Brain microvascular endothelial cell (primary cell): ENCODE measurements at regions not wholly inside any gene's neighbourhood (a gene's known extent, or its start where the extent isn't known, plus 50 kb on each side); places are given as distances from the start of the nearest gene placed in this dataset.

Experiments used
- DNase-seq: peaks from one replicate; pipeline ENCODE4 v3.0.0-alpha.2; 2020
- H3K27ac ChIP-seq: fragments of 250-450 bp; sonication (Bioruptor Pico); 2 replicates; pipeline ENCODE4 v1.5.1; 2020; ENCODE audit warnings: mild to moderate bottlenecking, moderate library complexity
- H3K27me3 ChIP-seq: fragments of 250-450 bp; sonication (Bioruptor Pico); replicated peaks from 2 replicates; pipeline ENCODE4 v1.5.1; 2020; ENCODE audit warnings: mild to moderate bottlenecking
- H3K36me3 ChIP-seq: fragments of 250-450 bp; sonication (Bioruptor Pico); replicated peaks from 2 replicates; pipeline ENCODE4 v1.5.1; 2020; ENCODE audit warnings: mild to moderate bottlenecking
- H3K4me3 ChIP-seq: 2 replicates; pipeline ENCODE4 v1.5.1; 2011; ENCODE audit warnings: low read depth, mild to moderate bottlenecking, control low read depth, low read length, moderate library complexity
- CTCF ChIP-seq: IDR thresholded peaks from 2 replicates; pipeline ENCODE4 v1.5.1; 2011; ENCODE audit warnings: low read depth, mild to moderate bottlenecking, moderate library complexity, low read length, control low read depth, inconsistent platforms; ENCODE audit errors: missing control alignments
- in situ Hi-C: cut with HindIII; loops from 2 replicates; pipeline ENCODE4 v1.10.0; 2017; ENCODE audit warnings: low sequenced_read_pairs, low pct_ligation_motif_present

GRCh38 chr10:32114508-32114907 is 58.3 kb upstream of the KIF5B start:
- TF ChIP-seq CTCF: no peak
- Histone ChIP-seq H3K4me3 (no peak overlapping the region), H3K36me3 (no peaks in the 10 kb centered on the region), H3K27me3 (no peaks in the 10 kb centered on the region), H3K27ac (no peak overlapping the region)
- in situ Hi-C loops: no loop called here
- no peak for DNase-seq

DNA sequence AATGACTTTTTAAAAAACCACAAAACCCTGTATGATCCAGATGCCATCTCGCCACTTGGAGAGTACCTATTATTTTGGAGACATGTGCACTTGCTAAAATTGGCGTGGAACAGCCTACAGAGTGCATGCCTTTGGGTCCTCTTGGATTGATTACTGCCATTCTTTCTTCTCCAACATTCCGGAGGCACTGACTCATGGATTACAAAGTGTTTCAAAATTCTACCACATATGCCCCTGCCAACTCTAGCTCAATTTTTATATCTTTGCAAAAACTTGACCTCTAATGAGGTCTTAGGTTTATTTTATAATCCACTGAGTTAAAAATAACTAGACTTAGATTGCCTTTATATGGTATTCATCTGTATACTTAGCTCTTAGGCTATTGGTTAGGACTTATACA is 55.8 kb upstream of the KIF5B start:
- H3K4me3 ChIP-seq: no peak overlapping the region
- H3K27ac ChIP-seq: no peak overlapping the region
- in situ Hi-C loops: no loop called here
- peak; percentile 52 for DNase-seq
- H3K27me3 ChIP-seq: no peaks in the 10 kb centered on the region
- no peaks in the 10 kb centered on the region for H3K36me3 ChIP-seq
- TF ChIP-seq CTCF: no peak

DNA sequence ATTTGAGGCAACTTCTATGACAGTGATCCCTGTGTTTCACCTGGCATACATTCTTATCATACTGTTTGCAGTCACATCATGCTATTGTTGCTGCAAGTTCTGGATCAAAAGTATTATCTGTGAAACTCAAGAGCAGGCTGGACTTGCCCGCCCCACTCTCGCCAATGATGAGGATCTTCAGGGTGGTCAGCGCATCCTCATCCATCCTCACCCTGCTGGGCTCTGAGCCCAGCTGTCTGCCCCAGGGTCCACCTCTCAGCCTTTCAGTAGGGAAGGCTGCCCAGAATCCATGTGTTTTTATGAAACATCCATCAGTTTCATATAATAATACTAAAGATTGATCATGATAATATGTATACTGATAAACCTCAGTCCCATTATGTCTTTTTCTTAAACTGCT is 55.4 kb upstream of the KIF5B start:
- no peak overlapping the region for H3K4me3 ChIP-seq
- H3K27ac ChIP-seq: no peak overlapping the region
- no peak for DNase-seq
- in situ Hi-C loops: no loop called here
- H3K36me3 ChIP-seq: no peaks in the 10 kb centered on the region
- no peak for TF ChIP-seq CTCF
- no peaks in the 10 kb centered on the region for H3K27me3 ChIP-seq

- no peak overlapping the region for H3K4me3 ChIP-seq
- no peaks in the 10 kb centered on the region for H3K36me3 ChIP-seq
- in situ Hi-C loops: no loop called here
- DNase-seq: no peak
- no peak for TF ChIP-seq CTCF
- H3K27me3 ChIP-seq: no peaks in the 10 kb centered on the region
- H3K27ac ChIP-seq: no peak overlapping the region
These were observed 54.6 kb upstream of the KIF5B start for GRCh38 chr10:32110790-32111189.

DNA sequence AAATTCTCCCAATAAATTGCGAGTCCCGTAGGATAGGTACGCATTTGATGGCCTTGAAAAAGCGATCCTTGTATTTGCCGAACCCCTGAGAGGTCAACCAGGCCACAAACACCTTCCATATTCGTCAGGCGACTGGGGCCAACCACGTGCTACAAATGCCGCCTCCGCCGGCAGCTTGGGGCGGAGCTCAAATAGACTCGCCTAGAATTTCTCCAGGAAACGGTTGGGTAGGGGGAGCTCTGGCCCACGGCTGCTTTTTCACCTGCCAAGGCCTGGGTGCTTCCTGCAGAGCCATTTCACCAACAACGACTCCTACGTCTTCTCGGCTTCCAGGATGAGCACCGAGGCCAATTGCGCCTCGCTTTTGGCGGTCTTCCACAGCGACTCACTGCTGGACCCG is 53.4 kb upstream of the KIF5B start:
- Histone ChIP-seq H3K27ac (no peak overlapping the region), H3K27me3 (no peaks in the 10 kb centered on the region), H3K4me3 (no peak overlapping the region), H3K36me3 (no peaks in the 10 kb centered on the region)
- in situ Hi-C loops: no loop called here
- DNase-seq: no peak
- no peak for TF ChIP-seq CTCF
